ENCODE measurements at regions not wholly inside any gene's neighbourhood (a gene's known extent, or its start where the extent isn't known, plus 50 kb on each side); places are given as distances from the start of the nearest gene placed in this dataset.

DNA sequence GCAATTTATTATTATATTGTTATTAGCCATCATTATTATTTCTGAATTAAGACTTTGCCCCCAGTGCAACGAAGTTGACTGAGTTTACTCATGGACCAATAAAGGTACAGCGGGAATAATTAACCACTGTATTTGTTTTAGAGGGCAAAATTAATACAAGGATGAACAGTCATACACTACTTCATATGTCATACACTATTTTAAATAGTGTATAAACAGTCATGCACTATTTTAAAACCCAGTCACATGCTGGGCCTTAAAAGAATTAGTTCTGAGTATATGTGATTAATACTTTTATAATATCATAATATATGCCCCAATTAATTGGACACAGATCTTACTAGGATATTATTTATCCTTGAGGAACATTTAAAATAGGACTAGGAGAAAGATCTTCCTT lies 125.3 kb upstream of the NANOGP8 start:
- TF ChIP-seq, protein P1, sequence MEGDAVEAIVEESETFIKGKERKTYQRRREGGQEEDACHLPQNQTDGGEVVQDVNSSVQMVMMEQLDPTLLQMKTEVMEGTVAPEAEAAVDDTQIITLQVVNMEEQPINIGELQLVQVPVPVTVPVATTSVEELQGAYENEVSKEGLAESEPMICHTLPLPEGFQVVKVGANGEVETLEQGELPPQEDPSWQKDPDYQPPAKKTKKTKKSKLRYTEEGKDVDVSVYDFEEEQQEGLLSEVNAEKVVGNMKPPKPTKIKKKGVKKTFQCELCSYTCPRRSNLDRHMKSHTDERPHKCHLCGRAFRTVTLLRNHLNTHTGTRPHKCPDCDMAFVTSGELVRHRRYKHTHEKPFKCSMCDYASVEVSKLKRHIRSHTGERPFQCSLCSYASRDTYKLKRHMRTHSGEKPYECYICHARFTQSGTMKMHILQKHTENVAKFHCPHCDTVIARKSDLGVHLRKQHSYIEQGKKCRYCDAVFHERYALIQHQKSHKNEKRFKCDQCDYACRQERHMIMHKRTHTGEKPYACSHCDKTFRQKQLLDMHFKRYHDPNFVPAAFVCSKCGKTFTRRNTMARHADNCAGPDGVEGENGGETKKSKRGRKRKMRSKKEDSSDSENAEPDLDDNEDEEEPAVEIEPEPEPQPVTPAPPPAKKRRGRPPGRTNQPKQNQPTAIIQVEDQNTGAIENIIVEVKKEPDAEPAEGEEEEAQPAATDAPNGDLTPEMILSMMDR (IDR thresholded peaks at IDR 0.05; ENCODE audit: borderline replicate concordance, extremely low read depth, low read length, poor library complexity, severe bottlenecking): no peak
- no peak for TF ChIP-seq EZH2 (IDR thresholded peaks at IDR 0.05; ENCODE audit: borderline replicate concordance, low read depth, low read length, severe bottlenecking)
